Body of pancreas (tissue), 4 donors: ENCODE measurements at regions not wholly inside any gene's neighbourhood (a gene's known extent, or its start where the extent isn't known, plus 50 kb on each side); places are given as distances from the start of the nearest gene placed in this dataset.

ENCODE experiments used
- CTCF ChIP-seq, 7 experiments: fragments of 450-650 bp in 4 of 7; fragments of 200-600 bp in 3 of 7; sonication (generic) in 3 of 7; IDR thresholded peaks; one replicate each; pipeline ENCODE4 v1.5.1; 2016 to 2019; ENCODE audit warnings: antibody characterized with exemption in 7 of 7
- POLR2A ChIP-seq, 3 donors: fragments of 450-650 bp; IDR thresholded peaks; one replicate each; pipeline ENCODE4 v1.6.1; 2016; ENCODE audit warnings: antibody characterized with exemption in 3 of 3, mild to moderate bottlenecking in 2 of 3

GRCh38 chr5:145198525-145199260 is 636.4 kb downstream of the PRELID2 start:
- TF ChIP-seq CTCF (IDR thresholded peaks at IDR 0.05) (no peak), POLR2A (IDR thresholded peaks at IDR 0.05) (no peak)
